Mesenchymal stem cell (in vitro differentiated cells and primary cell): ENCODE measurements at regions not wholly inside any gene's neighbourhood (a gene's known extent, or its start where the extent isn't known, plus 50 kb on each side); places are given as distances from the start of the nearest gene placed in this dataset.
"Not testable (repeated sequence)": the region's sequence is repeated elsewhere in the genome, so short reads cannot be mapped to it uniquely, and the experiment has no call there.

Experiments used
- DNase-seq: peaks from one replicate; pipeline ENCODE4 v3.0.0-alpha.2; 2013
- H2AFZ ChIP-seq: one replicate; pipeline ENCODE4 v1.6.1; 2013; ENCODE audit warnings: low read depth, mild to moderate bottlenecking, control low read depth, inconsistent platforms, low read length, moderate library complexity
- H2AK5ac ChIP-seq: 2 replicates; pipeline ENCODE4 v1.6.1; 2013; ENCODE audit warnings: low read length, moderate library complexity, mild to moderate bottlenecking, inconsistent platforms; ENCODE audit not compliant: severe bottlenecking
- H2BK120ac ChIP-seq: one replicate; pipeline ENCODE4 v1.6.1; 2013; ENCODE audit warnings: low read depth, mild to moderate bottlenecking, inconsistent platforms, low read length, moderate library complexity
- H2BK12ac ChIP-seq, 2 experiments: one replicate each; pipeline ENCODE4 v1.6.1; 2013; ENCODE audit warnings: inconsistent platforms in 2 of 2, low read length in 2 of 2, mild to moderate bottlenecking in 2 of 2, moderate library complexity in 2 of 2, control low read depth in 1 of 2
- H2BK15ac ChIP-seq: one replicate; pipeline ENCODE4 v1.6.1; 2013; ENCODE audit warnings: mild to moderate bottlenecking, low read depth, inconsistent platforms; ENCODE audit not compliant: poor library complexity, severe bottlenecking
- H2BK5ac ChIP-seq: 2 replicates; pipeline ENCODE4 v1.6.1; 2013; ENCODE audit warnings: low read depth, mild to moderate bottlenecking, low read length, control low read depth, inconsistent platforms; ENCODE audit not compliant: poor library complexity, severe bottlenecking
- H3K14ac ChIP-seq, 2 experiments: one replicate each; pipeline ENCODE4 v1.6.1; 2013; ENCODE audit warnings: inconsistent platforms in 2 of 2, low read length in 2 of 2, control low read depth in 1 of 2, mild to moderate bottlenecking in 1 of 2, moderate library complexity in 1 of 2
- H3K18ac ChIP-seq, 2 experiments: one replicate each; pipeline ENCODE4 v1.6.1; 2013; ENCODE audit warnings: inconsistent platforms in 2 of 2, low read length in 2 of 2, control low read depth in 1 of 2, low read depth in 1 of 2, mild to moderate bottlenecking in 1 of 2
- H3K23ac ChIP-seq, 2 experiments: one replicate each; pipeline ENCODE4 v1.6.1; 2013; ENCODE audit warnings: inconsistent platforms in 2 of 2, low read length in 2 of 2, mild to moderate bottlenecking in 2 of 2, moderate library complexity in 2 of 2, control low read depth in 1 of 2
- H3K27ac ChIP-seq: 2 replicates; pipeline ENCODE4 v1.5.1; 2013; ENCODE audit warnings: mild to moderate bottlenecking, moderate library complexity, low read length, control low read depth, inconsistent platforms; ENCODE audit not compliant: poor library complexity, severe bottlenecking
- H3K27me3 ChIP-seq, 2 experiments: 2 replicates each; pipeline versions ENCODE4 v1.6.1 to v1.7.0; 2013; ENCODE audit warnings: low read length in 2 of 2, mild to moderate bottlenecking in 2 of 2, moderate library complexity in 2 of 2, control low read depth in 1 of 2, inconsistent platforms in 1 of 2; ENCODE audit not compliant: control insufficient read depth in 1 of 2, insufficient read depth in 1 of 2
- H3K36me3 ChIP-seq, 2 experiments: 2 replicates each; pipeline versions ENCODE4 v1.6.1 to v1.7.0; 2013; ENCODE audit warnings: low read length in 2 of 2, control low read depth in 1 of 2, inconsistent platforms in 1 of 2, low read depth in 1 of 2, mild to moderate bottlenecking in 1 of 2; ENCODE audit not compliant: insufficient read depth in 2 of 2, control insufficient read depth in 1 of 2
- H3K4ac ChIP-seq, 2 experiments: one replicate each; pipeline ENCODE4 v1.6.1; 2013; ENCODE audit warnings: inconsistent platforms in 2 of 2, low read length in 2 of 2, mild to moderate bottlenecking in 2 of 2, moderate library complexity in 2 of 2, control low read depth in 1 of 2, low read depth in 1 of 2
- H3K4me1 ChIP-seq: 2 replicates; pipeline ENCODE4 v1.6.1; 2013; ENCODE audit warnings: low read depth, low read length, control low read depth; ENCODE audit not compliant: control insufficient read depth, insufficient read depth
- H3K4me2 ChIP-seq: 2 replicates; pipeline ENCODE4 v1.6.1; 2013; ENCODE audit warnings: low read length, mild to moderate bottlenecking, inconsistent platforms; ENCODE audit not compliant: poor library complexity, severe bottlenecking
- H3K4me3 ChIP-seq, 2 experiments: 2 replicates each; pipeline versions ENCODE4 v1.5.1 to v1.7.0; 2013; ENCODE audit warnings: low read length in 2 of 2, mild to moderate bottlenecking in 2 of 2, control low read depth in 1 of 2, low read depth in 1 of 2; ENCODE audit not compliant: insufficient read depth in 1 of 2
- H3K79me1 ChIP-seq: replicated peaks from 2 replicates; pipeline ENCODE4 v1.6.1; 2013; ENCODE audit warnings: mild to moderate bottlenecking, control low read depth, low read length, inconsistent platforms; ENCODE audit not compliant: poor library complexity, severe bottlenecking
- H3K9ac ChIP-seq: 2 replicates; pipeline ENCODE4 v1.7.0; 2013; ENCODE audit warnings: mild to moderate bottlenecking, low read length, moderate library complexity
- H3K9me3 ChIP-seq: 2 replicates; pipeline ENCODE4 v1.7.0; 2013; ENCODE audit warnings: mild to moderate bottlenecking, low read length; ENCODE audit not compliant: control insufficient read depth
- H4K8ac ChIP-seq: one replicate; pipeline ENCODE4 v1.6.1; 2013; ENCODE audit warnings: inconsistent platforms, mild to moderate bottlenecking, low read length, moderate library complexity
- H4K91ac ChIP-seq: one replicate; pipeline ENCODE4 v1.6.1; 2013; ENCODE audit warnings: mild to moderate bottlenecking, low read length, inconsistent platforms
- WGBS: methylation state at CpG from one replicate; pipeline ENCODE4 v1.1.7; 2013; ENCODE audit warnings: mixed read lengths; 5-methylcytosine and 5-hydroxymethylcytosine counted together

DNA sequence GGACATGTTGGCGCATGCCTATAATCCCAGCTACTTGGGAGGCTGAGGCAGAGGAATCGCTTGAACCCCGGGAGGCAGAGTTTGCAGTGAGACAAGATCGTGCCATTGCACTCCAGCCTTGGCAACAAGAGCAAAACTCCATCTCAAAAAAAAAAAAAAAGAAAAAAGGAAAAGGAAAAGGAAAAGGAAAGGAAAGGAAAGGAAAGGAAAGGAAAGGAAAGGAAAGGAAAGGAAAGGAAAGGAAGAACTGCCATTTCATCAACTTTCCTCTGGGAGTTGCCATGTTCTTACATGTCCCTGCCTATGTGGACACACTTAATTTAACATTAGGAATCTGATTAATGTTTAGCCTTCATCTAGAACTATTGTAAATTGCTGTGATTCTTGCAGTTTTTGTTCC, 287.9 kb upstream of the LRP1B start:
- not testable (repeated sequence) for H3K79me1 ChIP-seq, DNase-seq, H3K4me3 ChIP-seq, H2BK120ac ChIP-seq, H3K4me1 ChIP-seq, H4K91ac ChIP-seq, H2BK15ac ChIP-seq, H3K36me3 ChIP-seq, H3K27me3 ChIP-seq, H2BK12ac ChIP-seq, H3K9me3 ChIP-seq, H2AK5ac ChIP-seq, H3K9ac ChIP-seq, H3K4me2 ChIP-seq, H3K4ac ChIP-seq, H2AFZ ChIP-seq, H4K8ac ChIP-seq, H3K23ac ChIP-seq, H3K14ac ChIP-seq, H2BK5ac ChIP-seq, H3K18ac ChIP-seq, H3K27ac ChIP-seq
- 100% methylated on average over 3 of the region's 4 CpGs for whole genome bisulfite sequencing

DNA sequence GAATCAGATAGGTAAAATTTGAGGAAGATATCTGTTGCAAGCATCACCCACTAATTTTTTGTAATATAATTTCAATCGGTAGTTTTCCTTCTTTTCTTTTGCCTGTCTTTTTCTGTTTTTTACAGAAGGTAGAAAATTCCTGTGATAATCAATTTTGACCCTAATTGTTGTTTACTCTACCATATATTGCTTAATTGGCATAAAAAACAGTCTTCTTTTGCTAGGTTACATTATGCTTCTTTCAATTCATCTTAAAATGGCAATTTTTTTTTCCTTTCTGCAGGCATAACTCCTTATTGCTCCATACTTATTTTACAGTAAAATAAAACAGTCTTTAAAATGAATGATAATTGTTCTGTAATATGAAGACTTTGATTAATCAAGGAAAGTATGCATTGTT, 286.2 kb upstream of the LRP1B start:
- WGBS, result no CpG with 5 or more reads among the region's 1 CpG
- no peak overlapping the region for H4K91ac ChIP-seq
- no peak overlapping the region for H3K14ac ChIP-seq
- no peak overlapping the region for H2AFZ ChIP-seq
- no peak overlapping the region for H3K4ac ChIP-seq
- no peak for DNase-seq
- H3K23ac ChIP-seq, result no peak overlapping the region
- no peak overlapping the region for H4K8ac ChIP-seq
- no peak overlapping the region for H2BK120ac ChIP-seq
- no peaks in the 10 kb centered on the region for H3K79me1 ChIP-seq
- H3K4me2 ChIP-seq, result no peak overlapping the region
- H3K18ac ChIP-seq, result no peak overlapping the region
- no peak overlapping the region for H2BK15ac ChIP-seq
- no peak overlapping the region for H2BK12ac ChIP-seq
- peaks cover 3% of the 10 kb centered on the region for H3K9me3 ChIP-seq
- H3K9ac ChIP-seq, result no peak overlapping the region
- no peaks in the 10 kb centered on the region for H3K4me1 ChIP-seq
- no peak overlapping the region for H2AK5ac ChIP-seq
- no peaks in the 10 kb centered on the region for H3K36me3 ChIP-seq
- H2BK5ac ChIP-seq, result no peak overlapping the region
- H3K4me3 ChIP-seq, result no peak overlapping the region
- H3K27me3 ChIP-seq, result no peaks in the 10 kb centered on the region
- H3K27ac ChIP-seq, result no peak overlapping the region

DNA sequence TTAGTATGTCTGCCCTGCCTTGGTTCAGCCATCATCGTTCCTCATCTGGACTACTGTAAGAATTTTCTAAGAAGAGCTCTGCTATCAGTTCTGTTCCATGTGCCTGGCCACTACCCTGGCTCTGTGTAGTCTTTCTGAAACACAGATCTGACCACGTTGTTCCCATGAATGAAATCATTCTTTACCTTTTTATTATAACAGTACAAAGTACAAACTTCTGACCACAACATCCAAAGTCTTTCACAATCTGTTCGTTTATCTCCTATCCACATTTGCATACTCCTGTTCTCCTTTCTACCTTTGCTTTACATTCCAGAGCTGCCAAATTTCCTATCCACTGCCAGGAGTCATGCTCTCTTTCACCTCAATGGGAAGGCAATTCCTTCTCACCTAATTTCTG, 284.6 kb upstream of the LRP1B start:
- no peak overlapping the region for H3K23ac ChIP-seq
- H2BK120ac ChIP-seq, result no peak overlapping the region
- peaks cover 3% of the 10 kb centered on the region for H3K9me3 ChIP-seq
- no peak overlapping the region for H3K4me3 ChIP-seq
- H2BK15ac ChIP-seq, result no peak overlapping the region
- H2AFZ ChIP-seq, result no peak overlapping the region
- no peaks in the 10 kb centered on the region for H3K27me3 ChIP-seq
- no peak overlapping the region for H2BK12ac ChIP-seq
- WGBS, result 84% methylated on average over 3 of the region's 3 CpGs
- H3K4me1 ChIP-seq, result no peaks in the 10 kb centered on the region
- no peak overlapping the region for H3K9ac ChIP-seq
- H2AK5ac ChIP-seq, result no peak overlapping the region
- H2BK5ac ChIP-seq, result no peak overlapping the region
- H3K79me1 ChIP-seq, result no peaks in the 10 kb centered on the region
- no peak overlapping the region for H3K4ac ChIP-seq
- no peak overlapping the region for H3K27ac ChIP-seq
- no peak overlapping the region for H4K91ac ChIP-seq
- no peak for DNase-seq
- no peak overlapping the region for H3K14ac ChIP-seq
- no peaks in the 10 kb centered on the region for H3K36me3 ChIP-seq
- H3K18ac ChIP-seq, result no peak overlapping the region
- H4K8ac ChIP-seq, result no peak overlapping the region
- H3K4me2 ChIP-seq, result no peak overlapping the region

DNA sequence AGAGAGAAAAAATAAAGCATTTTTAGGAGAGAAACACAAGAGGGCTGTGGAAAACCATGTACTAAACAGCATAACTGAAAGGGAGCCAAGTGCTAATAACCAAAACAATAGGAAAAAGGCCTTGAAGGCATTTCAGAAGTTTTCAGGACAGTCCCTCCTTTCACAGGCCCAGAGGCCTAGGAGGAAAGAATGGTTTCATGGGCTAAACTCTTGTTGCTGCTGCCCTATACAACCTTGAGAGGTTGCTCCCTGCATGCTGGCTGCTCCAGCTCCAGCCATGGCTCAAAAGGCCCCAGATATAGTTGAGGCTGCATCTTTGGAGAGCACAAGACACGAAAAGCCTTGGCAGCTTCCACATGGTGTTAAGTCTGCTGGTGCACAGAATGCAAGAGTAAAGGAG, 267.4 kb upstream of the LRP1B start:
- H3K14ac ChIP-seq, result no peak overlapping the region
- no peak overlapping the region for H4K8ac ChIP-seq
- no peak for DNase-seq
- H3K18ac ChIP-seq, result no peak overlapping the region
- H3K23ac ChIP-seq, result no peak overlapping the region
- no peak overlapping the region for H4K91ac ChIP-seq
- H2AK5ac ChIP-seq, result no peak overlapping the region
- H3K36me3 ChIP-seq, result no peaks in the 10 kb centered on the region
- no peak overlapping the region for H3K4me3 ChIP-seq
- no peak overlapping the region for H3K4me2 ChIP-seq
- H2AFZ ChIP-seq, result no peak overlapping the region
- peaks cover 24% of the 10 kb centered on the region for H3K9me3 ChIP-seq
- H3K4ac ChIP-seq, result no peak overlapping the region
- 78% methylated on average over 1 of the region's 1 CpG for WGBS
- no peaks in the 10 kb centered on the region for H3K4me1 ChIP-seq
- no peak overlapping the region for H2BK120ac ChIP-seq
- no peak overlapping the region for H2BK15ac ChIP-seq
- no peaks in the 10 kb centered on the region for H3K79me1 ChIP-seq
- no peaks in the 10 kb centered on the region for H3K27me3 ChIP-seq
- H2BK5ac ChIP-seq, result no peak overlapping the region
- no peak overlapping the region for H3K9ac ChIP-seq
- H3K27ac ChIP-seq, result no peak overlapping the region
- H2BK12ac ChIP-seq, result no peak overlapping the region
